Upper lobe of left lung (tissue), 4 donors: ENCODE measurements at regions not wholly inside any gene's neighbourhood (a gene's known extent, or its start where the extent isn't known, plus 50 kb on each side); places are given as distances from the start of the nearest gene placed in this dataset.

Source experiments
- EP300 ChIP-seq, 4 donors: sonication (generic); formaldehyde crosslinking; IDR thresholded peaks; one replicate each; pipeline ENCODE4 v1.5.1; 2017; ENCODE audit warnings: antibody characterized with exemption in 4 of 4, control low read depth in 2 of 4
- POLR2A ChIP-seq, 4 donors: fragments of 450-650 bp; IDR thresholded peaks; one replicate each; pipeline ENCODE4 v1.5.1; 2016 to 2017; ENCODE audit warnings: antibody characterized with exemption in 4 of 4, mild to moderate bottlenecking in 2 of 4
- POLR2AphosphoS5 ChIP-seq, 2 donors: sonication (generic); formaldehyde crosslinking; IDR thresholded peaks; one replicate each; pipeline ENCODE4 v1.5.1; 2017; ENCODE audit warnings: antibody characterized with exemption in 2 of 2
- TF ChIP-seq, protein P1 (sequence below), 6 experiments: fragments of 450-650 bp in 4 of 6; fragments of 200-600 bp in 2 of 6; sonication (generic) in 2 of 6; IDR thresholded peaks; one replicate each; pipeline ENCODE4 v1.5.1; 2016 to 2019; ENCODE audit warnings: antibody characterized with exemption in 6 of 6

DNA sequence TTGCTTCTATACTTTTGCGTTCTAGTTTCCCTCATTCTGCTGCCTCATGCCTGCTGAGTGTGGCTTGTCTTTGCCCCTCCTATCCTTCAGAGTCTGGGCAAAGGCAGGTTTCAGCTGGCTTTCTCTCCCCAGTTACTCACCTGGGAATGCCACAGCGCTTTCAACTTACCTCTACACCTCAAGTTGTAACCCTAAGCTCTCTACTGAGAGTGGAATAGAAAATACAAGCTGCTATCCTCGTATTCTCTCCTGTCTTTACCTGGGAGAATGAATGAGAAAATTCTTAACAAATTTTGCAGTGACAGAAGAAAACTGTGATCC lies 316.3 kb upstream of the KLF12 start:
- TF ChIP-seq POLR2A (IDR thresholded peaks at IDR 0.05): no peak
- no peak for TF ChIP-seq POLR2AphosphoS5 (IDR thresholded peaks at IDR 0.05)
- TF ChIP-seq, protein P1, sequence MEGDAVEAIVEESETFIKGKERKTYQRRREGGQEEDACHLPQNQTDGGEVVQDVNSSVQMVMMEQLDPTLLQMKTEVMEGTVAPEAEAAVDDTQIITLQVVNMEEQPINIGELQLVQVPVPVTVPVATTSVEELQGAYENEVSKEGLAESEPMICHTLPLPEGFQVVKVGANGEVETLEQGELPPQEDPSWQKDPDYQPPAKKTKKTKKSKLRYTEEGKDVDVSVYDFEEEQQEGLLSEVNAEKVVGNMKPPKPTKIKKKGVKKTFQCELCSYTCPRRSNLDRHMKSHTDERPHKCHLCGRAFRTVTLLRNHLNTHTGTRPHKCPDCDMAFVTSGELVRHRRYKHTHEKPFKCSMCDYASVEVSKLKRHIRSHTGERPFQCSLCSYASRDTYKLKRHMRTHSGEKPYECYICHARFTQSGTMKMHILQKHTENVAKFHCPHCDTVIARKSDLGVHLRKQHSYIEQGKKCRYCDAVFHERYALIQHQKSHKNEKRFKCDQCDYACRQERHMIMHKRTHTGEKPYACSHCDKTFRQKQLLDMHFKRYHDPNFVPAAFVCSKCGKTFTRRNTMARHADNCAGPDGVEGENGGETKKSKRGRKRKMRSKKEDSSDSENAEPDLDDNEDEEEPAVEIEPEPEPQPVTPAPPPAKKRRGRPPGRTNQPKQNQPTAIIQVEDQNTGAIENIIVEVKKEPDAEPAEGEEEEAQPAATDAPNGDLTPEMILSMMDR (IDR thresholded peaks at IDR 0.05): no peak
- TF ChIP-seq EP300 (IDR thresholded peaks at IDR 0.05): no peak
